ENCODE measurements at regions not wholly inside any gene's neighbourhood (a gene's known extent, or its start where the extent isn't known, plus 50 kb on each side); places are given as distances from the start of the nearest gene placed in this dataset.

GRCh38 chr4:187204389-187204918 is 480.8 kb upstream of the FAT1 start:
- Mint-ChIP-seq H3K36me3 (peaks cover 0 to 6% (median 0%) of the 10 kb centered on the region in 3 donors), H3K27ac (no peak overlapping the region), H3K9me3 (peaks cover 3 to 29% (median 12%) of the 10 kb centered on the region in 9 donors), H3K4me1 (no peaks in the 10 kb centered on the region), H3K4me3 (no peak overlapping the region), H3K27me3 (no peaks in the 10 kb centered on the region)
- POLR2A ChIA-PET: no interaction called here
- no peak for ATAC-seq
- DNase-seq: no peak

- DNase-seq (no peak), ATAC-seq (no peak)
- POLR2A ChIA-PET: no interaction called here
- no peaks in the 10 kb centered on the region for H3K36me3 Mint-ChIP-seq
- no peaks in the 10 kb centered on the region for H3K4me1 Mint-ChIP-seq
- H3K4me3 Mint-ChIP-seq: no peak overlapping the region
- H3K9me3 Mint-ChIP-seq: peaks cover 0 to 38% (median 11%) of the 10 kb centered on the region in 9 donors
- H3K27me3 Mint-ChIP-seq: no peaks in the 10 kb centered on the region
- no peak overlapping the region for H3K27ac Mint-ChIP-seq
Observed at GRCh38 chr4:187207931-187208330, 484.3 kb upstream of the FAT1 start.

- no peaks in the 10 kb centered on the region for H3K27me3 Mint-ChIP-seq
- H3K9me3 Mint-ChIP-seq: peaks cover 0 to 37% (median 11%) of the 10 kb centered on the region in 9 donors
- no peak for ATAC-seq
- POLR2A ChIA-PET: no interaction called here
- no peak overlapping the region for H3K27ac Mint-ChIP-seq
- H3K4me3 Mint-ChIP-seq: no peak overlapping the region
- H3K36me3 Mint-ChIP-seq: no peaks in the 10 kb centered on the region
- DNase-seq: no peak
- H3K4me1 Mint-ChIP-seq: no peaks in the 10 kb centered on the region
Observed at GRCh38 chr4:187208651-187209050, 485.0 kb upstream of the FAT1 start.

- Mint-ChIP-seq H3K4me1 (no peaks in the 10 kb centered on the region), H3K36me3 (no peaks in the 10 kb centered on the region), H3K27me3 (no peaks in the 10 kb centered on the region), H3K4me3 (no peak overlapping the region), H3K9me3 (peaks cover 0 to 36% (median 11%) of the 10 kb centered on the region in 9 donors), H3K27ac (no peak overlapping the region)
- ATAC-seq (no peak), DNase-seq (no peak)
- POLR2A ChIA-PET: no interaction called here
Observed at GRCh38 chr4:187209921-187210613, 486.4 kb upstream of the FAT1 start.

- DNase-seq: no peak
- H3K4me1 Mint-ChIP-seq: no peaks in the 10 kb centered on the region
- no peaks in the 10 kb centered on the region for H3K27me3 Mint-ChIP-seq
- POLR2A ChIA-PET: no interaction called here
- H3K36me3 Mint-ChIP-seq: no peaks in the 10 kb centered on the region
- ATAC-seq: no peak
- H3K9me3 Mint-ChIP-seq: peaks cover 0 to 56% (median 14%) of the 10 kb centered on the region in 9 donors
- no peak overlapping the region for H3K27ac Mint-ChIP-seq
- H3K4me3 Mint-ChIP-seq: no peak overlapping the region
Observed at GRCh38 chr4:187212446-187213080, 488.9 kb upstream of the FAT1 start.

GRCh38 chr4:187215438-187215837 is 491.8 kb upstream of the FAT1 start:
- no peak for ATAC-seq
- H3K36me3 Mint-ChIP-seq: no peaks in the 10 kb centered on the region

GRCh38 chr4:187218705-187219245 is 495.1 kb upstream of the FAT1 start:
- Mint-ChIP-seq H3K36me3 (no peaks in the 10 kb centered on the region), H3K27ac (no peak overlapping the region), H3K9me3 (peaks cover 0 to 21% (median 7%) of the 10 kb centered on the region in 9 donors), H3K4me3 (no peak overlapping the region), H3K4me1 (no peaks in the 10 kb centered on the region), H3K27me3 (no peaks in the 10 kb centered on the region)
- POLR2A ChIA-PET: no interaction called here
- DNase-seq (no peak), ATAC-seq (no peak)

More at GRCh38 chr4:187215438-187215837, 491.8 kb upstream of the FAT1 start:
- Mint-ChIP-seq H3K9me3 (peaks cover 0 to 36% (median 9%) of the 10 kb centered on the region in 9 donors), H3K4me3 (no peak overlapping the region), H3K27ac (no peak overlapping the region), H3K27me3 (no peaks in the 10 kb centered on the region), H3K4me1 (no peaks in the 10 kb centered on the region)
- no peak for DNase-seq
- POLR2A ChIA-PET: no interaction called here

GRCh38 chr4:187224560-187224959 is 500.9 kb upstream of the FAT1 start:
- ATAC-seq: no peak
- H3K4me3 Mint-ChIP-seq: no peak overlapping the region
- POLR2A ChIA-PET: no interaction called here

GRCh38 chr4:187227907-187228704 is 504.4 kb upstream of the FAT1 start:
- DNase-seq: no peak
- no peaks in the 10 kb centered on the region for H3K4me1 Mint-ChIP-seq
- no peak for ATAC-seq
- no peaks in the 10 kb centered on the region for H3K27me3 Mint-ChIP-seq
- H3K36me3 Mint-ChIP-seq: no peaks in the 10 kb centered on the region
- H3K27ac Mint-ChIP-seq: no peak overlapping the region
- POLR2A ChIA-PET: no interaction called here
- H3K4me3 Mint-ChIP-seq: no peak overlapping the region
- H3K9me3 Mint-ChIP-seq: peaks cover 4 to 23% (median 14%) of the 10 kb centered on the region in 9 donors

More at GRCh38 chr4:187224560-187224959, 500.9 kb upstream of the FAT1 start:
- H3K27ac Mint-ChIP-seq: no peak overlapping the region
- no peaks in the 10 kb centered on the region for H3K27me3 Mint-ChIP-seq
- H3K4me1 Mint-ChIP-seq: no peaks in the 10 kb centered on the region
- DNase-seq: no peak
- H3K36me3 Mint-ChIP-seq: no peaks in the 10 kb centered on the region
- H3K9me3 Mint-ChIP-seq: peaks cover 4 to 17% (median 9%) of the 10 kb centered on the region in 9 donors

GRCh38 chr4:187232196-187232595 is 508.5 kb upstream of the FAT1 start:
- peaks cover under 1 to 14% (median 8%) of the 10 kb centered on the region in 9 donors for H3K9me3 Mint-ChIP-seq
- POLR2A ChIA-PET: no interaction called here

GRCh38 chr4:187232796-187233195 is 509.1 kb upstream of the FAT1 start:
- no peaks in the 10 kb centered on the region for H3K4me1 Mint-ChIP-seq
- no peak overlapping the region for H3K4me3 Mint-ChIP-seq
- H3K9me3 Mint-ChIP-seq: peaks cover 0 to 13% (median 7%) of the 10 kb centered on the region in 9 donors
- ATAC-seq: no peak
- POLR2A ChIA-PET: no interaction called here
- no peaks in the 10 kb centered on the region for H3K27me3 Mint-ChIP-seq
- no peak overlapping the region for H3K27ac Mint-ChIP-seq
- no peak for DNase-seq
- no peaks in the 10 kb centered on the region for H3K36me3 Mint-ChIP-seq

More at GRCh38 chr4:187232196-187232595, 508.5 kb upstream of the FAT1 start:
- H3K4me3 Mint-ChIP-seq: no peak overlapping the region
- DNase-seq (no peak), ATAC-seq (no peak)
- no peaks in the 10 kb centered on the region for H3K36me3 Mint-ChIP-seq
- H3K4me1 Mint-ChIP-seq: no peaks in the 10 kb centered on the region
- no peak overlapping the region for H3K27ac Mint-ChIP-seq
- no peaks in the 10 kb centered on the region for H3K27me3 Mint-ChIP-seq

GRCh38 chr4:187235456-187236170 is 512.0 kb upstream of the FAT1 start:
- no peak for ATAC-seq
- Mint-ChIP-seq H3K4me1 (no peaks in the 10 kb centered on the region), H3K27ac (peak overlapping the region in 1 of 10 donors; percentile 55), H3K9me3 (peaks cover 2 to 28% (median 8%) of the 10 kb centered on the region in 9 donors), H3K27me3 (no peaks in the 10 kb centered on the region), H3K4me3 (no peak overlapping the region), H3K36me3 (peaks cover 0 to 3% (median 0%) of the 10 kb centered on the region in 3 donors)
- DNase-seq: no peak
- POLR2A ChIA-PET: no interaction called here
